Cardiac muscle cell (in vitro differentiated cells and primary cell): ENCODE measurements at regions not wholly inside any gene's neighbourhood (a gene's known extent, or its start where the extent isn't known, plus 50 kb on each side); places are given as distances from the start of the nearest gene placed in this dataset.

Experiments
- DNase-seq, 2 donors: peaks; one replicate each; pipeline versions ENCODE4 v3.0.0 to v3.0.0-alpha.2; 2010 to 2017; ENCODE audit warnings: low read depth in 1 of 2, low spot score in 1 of 2
- H3K27ac ChIP-seq: fragments of 200-600 bp; sonication (generic); 2 replicates; pipeline ENCODE4 v1.5.1; 2016
- H3K27me3 ChIP-seq: fragments of 200-600 bp; sonication (generic); 2 replicates; pipeline ENCODE4 v1.6.0; 2016; ENCODE audit warnings: control low read depth
- H3K36me3 ChIP-seq: fragments of 200-600 bp; sonication (generic); 2 replicates; pipeline ENCODE4 v1.5.1; 2016; ENCODE audit warnings: control low read depth
- H3K4me1 ChIP-seq: fragments of 200-600 bp; sonication (generic); 2 replicates; pipeline ENCODE4 v1.8.1; 2017; ENCODE audit warnings: low read depth, mild to moderate bottlenecking, mixed run types
- H3K4me3 ChIP-seq: fragments of 200-600 bp; sonication (generic); 2 replicates; pipeline ENCODE4 v1.5.1; 2016; ENCODE audit warnings: mild to moderate bottlenecking
- H3K9me3 ChIP-seq: fragments of 200-600 bp; sonication (generic); 2 replicates; pipeline ENCODE4 v1.5.1; 2017; ENCODE audit warnings: low read depth, mild to moderate bottlenecking, control low read depth
- CTCF ChIP-seq: IDR thresholded peaks from 2 replicates; pipeline ENCODE4 v1.5.1; 2012; ENCODE audit warnings: low read depth, mild to moderate bottlenecking, low read length

GRCh38 chr4:26120098-26120825 lies 200.6 kb upstream of the RBPJ start:
- peak in 1 of 2 donors; percentile 25 for DNase-seq
- no peak for TF ChIP-seq CTCF
- Histone ChIP-seq H3K27ac (no peak overlapping the region), H3K36me3 (no peaks in the 10 kb centered on the region), H3K4me1 (no peaks in the 10 kb centered on the region), H3K4me3 (no peak overlapping the region), H3K9me3 (no peaks in the 10 kb centered on the region), H3K27me3 (no peaks in the 10 kb centered on the region)

- Histone ChIP-seq H3K36me3 (no peaks in the 10 kb centered on the region), H3K4me1 (no peaks in the 10 kb centered on the region), H3K27ac (no peak overlapping the region), H3K27me3 (no peaks in the 10 kb centered on the region), H3K4me3 (no peak overlapping the region), H3K9me3 (no peaks in the 10 kb centered on the region)
- no peak for DNase-seq
- no peak for TF ChIP-seq CTCF
Measured at GRCh38 chr4:26122690-26123089, 198.1 kb upstream of the RBPJ start.

GRCh38 chr4:26124753-26125321 lies 196.0 kb upstream of the RBPJ start:
- no peak for TF ChIP-seq CTCF
- no peak for DNase-seq

GRCh38 chr4:26126143-26126718 lies 194.6 kb upstream of the RBPJ start:
- H3K4me3 ChIP-seq, result no peak overlapping the region
- no peak overlapping the region for H3K27ac ChIP-seq
- no peak for TF ChIP-seq CTCF
- H3K27me3 ChIP-seq, result no peaks in the 10 kb centered on the region
- H3K4me1 ChIP-seq, result no peaks in the 10 kb centered on the region
- H3K36me3 ChIP-seq, result no peaks in the 10 kb centered on the region
- no peak for DNase-seq
- no peaks in the 10 kb centered on the region for H3K9me3 ChIP-seq

More at GRCh38 chr4:26124753-26125321, 196.0 kb upstream of the RBPJ start:
- Histone ChIP-seq H3K27ac (no peak overlapping the region), H3K27me3 (no peaks in the 10 kb centered on the region), H3K36me3 (no peaks in the 10 kb centered on the region), H3K4me3 (no peak overlapping the region), H3K4me1 (no peaks in the 10 kb centered on the region), H3K9me3 (no peaks in the 10 kb centered on the region)

GRCh38 chr4:26126994-26127393 lies 193.8 kb upstream of the RBPJ start:
- Histone ChIP-seq H3K4me3 (no peak overlapping the region), H3K36me3 (no peaks in the 10 kb centered on the region)
- DNase-seq, result no peak

More at GRCh38 chr4:26126994-26127393, 193.8 kb upstream of the RBPJ start:
- Histone ChIP-seq H3K27me3 (no peaks in the 10 kb centered on the region), H3K9me3 (no peaks in the 10 kb centered on the region), H3K27ac (no peak overlapping the region), H3K4me1 (no peaks in the 10 kb centered on the region)
- TF ChIP-seq CTCF, result no peak
